ENCODE measurements at regions not wholly inside any gene's neighbourhood (a gene's known extent, or its start where the extent isn't known, plus 50 kb on each side); places are given as distances from the start of the nearest gene placed in this dataset.

DNA sequence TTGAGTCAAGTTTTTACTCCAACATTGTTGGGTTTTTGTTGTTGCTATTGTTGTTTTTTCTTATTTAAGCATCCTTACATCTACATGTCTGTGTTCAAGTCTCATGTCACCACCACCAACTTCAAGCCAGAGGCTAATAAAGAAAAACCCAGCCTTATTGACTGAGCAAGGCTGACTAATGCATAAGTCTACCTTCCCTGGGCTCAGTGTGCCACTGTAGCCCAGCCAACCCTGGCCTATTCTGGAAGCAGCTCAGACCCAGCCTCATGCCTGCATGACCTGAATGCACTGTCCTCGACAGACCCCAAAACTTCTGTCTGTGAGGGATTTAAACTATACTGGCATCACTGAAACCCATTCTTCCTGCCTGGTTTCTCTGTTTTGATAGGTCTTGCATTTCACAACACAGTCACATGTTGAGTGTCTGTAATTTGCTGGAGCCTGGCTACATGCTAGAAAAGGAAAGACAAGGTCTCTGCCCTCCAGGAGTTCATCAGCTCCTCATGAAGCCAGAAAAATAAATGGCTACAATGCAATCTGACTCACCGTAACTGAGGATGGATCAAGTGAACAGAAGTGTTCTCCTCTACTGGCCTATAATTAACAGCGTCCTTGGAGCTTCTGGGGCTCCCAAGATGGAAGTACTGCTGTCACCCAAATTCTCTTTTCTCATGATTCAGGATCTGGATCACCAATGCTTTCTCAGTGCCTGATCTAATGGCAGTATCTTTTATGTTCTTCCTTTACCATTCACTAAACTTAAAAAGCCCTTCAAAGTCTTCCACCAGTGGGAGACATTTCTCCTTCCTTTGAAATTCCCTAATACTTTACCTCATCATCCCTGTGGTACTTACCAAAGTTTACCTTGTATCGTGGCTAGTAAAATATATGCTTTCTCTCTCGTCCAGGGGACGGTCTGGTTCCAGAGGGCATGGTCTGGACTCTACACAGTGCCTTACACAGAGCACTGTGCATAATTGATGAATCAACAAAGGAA is 103.9 kb upstream of the IFNE start:
- Mint-ChIP-seq H3K4me3 (ENCODE audit: unreplicated experiment) (no peak overlapping the region), H3K36me3 (ENCODE audit: low read depth, unreplicated experiment) (no peaks in the 10 kb centered on the region), H3K27ac (ENCODE audit: unreplicated experiment) (no peak overlapping the region), H3K4me1 (ENCODE audit: unreplicated experiment) (no peaks in the 10 kb centered on the region), H3K9me3 (ENCODE audit: unreplicated experiment) (no peaks in the 10 kb centered on the region), H3K27me3 (ENCODE audit: unreplicated experiment) (no peaks in the 10 kb centered on the region)
- no peak for DNase-seq (ENCODE audit: low spot score)
- TF ChIP-seq, protein P1, sequence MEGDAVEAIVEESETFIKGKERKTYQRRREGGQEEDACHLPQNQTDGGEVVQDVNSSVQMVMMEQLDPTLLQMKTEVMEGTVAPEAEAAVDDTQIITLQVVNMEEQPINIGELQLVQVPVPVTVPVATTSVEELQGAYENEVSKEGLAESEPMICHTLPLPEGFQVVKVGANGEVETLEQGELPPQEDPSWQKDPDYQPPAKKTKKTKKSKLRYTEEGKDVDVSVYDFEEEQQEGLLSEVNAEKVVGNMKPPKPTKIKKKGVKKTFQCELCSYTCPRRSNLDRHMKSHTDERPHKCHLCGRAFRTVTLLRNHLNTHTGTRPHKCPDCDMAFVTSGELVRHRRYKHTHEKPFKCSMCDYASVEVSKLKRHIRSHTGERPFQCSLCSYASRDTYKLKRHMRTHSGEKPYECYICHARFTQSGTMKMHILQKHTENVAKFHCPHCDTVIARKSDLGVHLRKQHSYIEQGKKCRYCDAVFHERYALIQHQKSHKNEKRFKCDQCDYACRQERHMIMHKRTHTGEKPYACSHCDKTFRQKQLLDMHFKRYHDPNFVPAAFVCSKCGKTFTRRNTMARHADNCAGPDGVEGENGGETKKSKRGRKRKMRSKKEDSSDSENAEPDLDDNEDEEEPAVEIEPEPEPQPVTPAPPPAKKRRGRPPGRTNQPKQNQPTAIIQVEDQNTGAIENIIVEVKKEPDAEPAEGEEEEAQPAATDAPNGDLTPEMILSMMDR (IDR thresholded peaks at IDR 0.05; ENCODE audit: unreplicated experiment): no peak

GRCh38 chr9:21589344-21590056 is 107.4 kb upstream of the IFNE start:
- H3K27me3 Mint-ChIP-seq (ENCODE audit: unreplicated experiment): no peaks in the 10 kb centered on the region
- H3K4me1 Mint-ChIP-seq (ENCODE audit: unreplicated experiment): no peaks in the 10 kb centered on the region
- no peaks in the 10 kb centered on the region for H3K36me3 Mint-ChIP-seq (ENCODE audit: low read depth, unreplicated experiment)
- TF ChIP-seq, protein P1 (IDR thresholded peaks at IDR 0.05; ENCODE audit: unreplicated experiment): no peak
- DNase-seq (ENCODE audit: low spot score): no peak
- no peaks in the 10 kb centered on the region for H3K9me3 Mint-ChIP-seq (ENCODE audit: unreplicated experiment)
- H3K4me3 Mint-ChIP-seq (ENCODE audit: unreplicated experiment): no peak overlapping the region
- H3K27ac Mint-ChIP-seq (ENCODE audit: unreplicated experiment): no peak overlapping the region

- no peaks in the 10 kb centered on the region for H3K36me3 Mint-ChIP-seq (ENCODE audit: low read depth, unreplicated experiment)
- no peaks in the 10 kb centered on the region for H3K4me1 Mint-ChIP-seq (ENCODE audit: unreplicated experiment)
- H3K27ac Mint-ChIP-seq (ENCODE audit: unreplicated experiment): no peak overlapping the region
- H3K4me3 Mint-ChIP-seq (ENCODE audit: unreplicated experiment): no peak overlapping the region
- DNase-seq (ENCODE audit: low spot score): no peak
- TF ChIP-seq, protein P1 (IDR thresholded peaks at IDR 0.05; ENCODE audit: unreplicated experiment): no peak
- no peaks in the 10 kb centered on the region for H3K9me3 Mint-ChIP-seq (ENCODE audit: unreplicated experiment)
- no peaks in the 10 kb centered on the region for H3K27me3 Mint-ChIP-seq (ENCODE audit: unreplicated experiment)
Observed at GRCh38 chr9:21590058-21590996, 108.2 kb upstream of the IFNE start.

- Mint-ChIP-seq H3K4me3 (ENCODE audit: unreplicated experiment) (no peak overlapping the region), H3K36me3 (ENCODE audit: low read depth, unreplicated experiment) (no peaks in the 10 kb centered on the region), H3K27ac (ENCODE audit: unreplicated experiment) (no peak overlapping the region), H3K9me3 (ENCODE audit: unreplicated experiment) (no peaks in the 10 kb centered on the region), H3K4me1 (ENCODE audit: unreplicated experiment) (no peaks in the 10 kb centered on the region), H3K27me3 (ENCODE audit: unreplicated experiment) (no peaks in the 10 kb centered on the region)
- TF ChIP-seq, protein P1 (IDR thresholded peaks at IDR 0.05; ENCODE audit: unreplicated experiment): no peak
- DNase-seq (ENCODE audit: low spot score): no peak
Observed at GRCh38 chr9:21591221-21592062, 109.3 kb upstream of the IFNE start.
